MM.1S (cell line): ENCODE measurements at regions not wholly inside any gene's neighbourhood (a gene's known extent, or its start where the extent isn't known, plus 50 kb on each side); places are given as distances from the start of the nearest gene placed in this dataset.
A peak's percentile ranks its signal among the peaks of the same experiment; 100 is the strongest.
"Not testable (repeated sequence)": the region's sequence is repeated elsewhere in the genome, so short reads cannot be mapped to it uniquely, and the experiment has no call there.

Experiments
- DNase-seq: peaks from one replicate; pipeline ENCODE4 v3.0.0-alpha.2; 2015
- H2AFZ ChIP-seq: fragments of 300-600 bp; sonication (generic); 2 replicates; pipeline ENCODE4 v1.6.0; 2016; ENCODE audit warnings: antibody characterized with exemption, low read length
- H3F3A ChIP-seq: fragments of 300-600 bp; sonication (generic); 2 replicates; pipeline ENCODE4 v1.6.1; 2016; ENCODE audit warnings: mild to moderate bottlenecking, antibody characterized with exemption, low read length, moderate library complexity, mixed read lengths; ENCODE audit not compliant: insufficient read depth
- H3K27ac ChIP-seq: fragments of 300-600 bp; sonication (generic); 2 replicates; pipeline ENCODE4 v1.5.1; 2016; ENCODE audit warnings: mild to moderate bottlenecking, low read length
- H3K27me3 ChIP-seq: fragments of 300-600 bp; sonication (generic); replicated peaks from 2 replicates; pipeline ENCODE4 v1.6.0; 2016; ENCODE audit warnings: low read length; ENCODE audit not compliant: insufficient read depth
- H3K36me3 ChIP-seq: fragments of 300-600 bp; sonication (generic); replicated peaks from 2 replicates; pipeline ENCODE4 v1.6.1; 2016; ENCODE audit warnings: mild to moderate bottlenecking, low read length, mixed read lengths; ENCODE audit not compliant: insufficient read depth
- H3K4me1 ChIP-seq: fragments of 300-600 bp; sonication (generic); 2 replicates; pipeline ENCODE4 v1.6.1; 2016; ENCODE audit warnings: low read length, mixed read lengths
- H3K4me2 ChIP-seq: fragments of 300-600 bp; sonication (generic); 2 replicates; pipeline ENCODE4 v1.6.0; 2016; ENCODE audit warnings: low read depth, low read length
- H3K4me3 ChIP-seq: fragments of 300-600 bp; sonication (generic); 2 replicates; pipeline ENCODE4 v1.5.1; 2016; ENCODE audit warnings: low read length, mixed read lengths
- H3K79me2 ChIP-seq: fragments of 300-600 bp; sonication (generic); 2 replicates; pipeline ENCODE4 v1.6.1; 2016; ENCODE audit warnings: mixed run types, low read length, mixed read lengths
- H3K9ac ChIP-seq: fragments of 300-600 bp; sonication (generic); 2 replicates; pipeline ENCODE4 v1.6.1; 2016; ENCODE audit warnings: low read length, mixed read lengths
- H3K9me2 ChIP-seq: fragments of 300-600 bp; sonication (generic); replicated peaks from 2 replicates; pipeline ENCODE4 v1.6.1; 2016; ENCODE audit warnings: mild to moderate bottlenecking, low read length, mixed read lengths; ENCODE audit not compliant: insufficient read depth
- H3K9me3 ChIP-seq: fragments of 300-600 bp; sonication (generic); replicated peaks from 2 replicates; pipeline ENCODE4 v1.6.1; 2016; ENCODE audit warnings: mild to moderate bottlenecking, low read length, mixed read lengths; ENCODE audit not compliant: insufficient read depth
- H4K20me1 ChIP-seq: fragments of 300-600 bp; sonication (generic); 2 replicates; pipeline ENCODE4 v1.6.1; 2016; ENCODE audit warnings: mild to moderate bottlenecking, low read length, moderate library complexity, mixed read lengths; ENCODE audit not compliant: insufficient read depth
- EZH2 ChIP-seq: fragments of 300-600 bp; sonication (generic); optimal IDR thresholded peaks from 2 replicates; pipeline ENCODE3; 2017; ENCODE audit warnings: low read depth, mild to moderate bottlenecking, antibody characterized with exemption, low read length, mixed read lengths
- EZH2phosphoT487 ChIP-seq: fragments of 300-600 bp; sonication (generic); IDR thresholded peaks from 2 replicates; pipeline ENCODE4 v1.6.1; 2018; ENCODE audit warnings: antibody characterized with exemption, low read length
- TF ChIP-seq, protein P1 (sequence below): fragments of 300-600 bp; sonication (generic); IDR thresholded peaks from 2 replicates; pipeline ENCODE4 v1.5.1; 2016; ENCODE audit warnings: antibody characterized with exemption, low read length, mixed read lengths

DNA sequence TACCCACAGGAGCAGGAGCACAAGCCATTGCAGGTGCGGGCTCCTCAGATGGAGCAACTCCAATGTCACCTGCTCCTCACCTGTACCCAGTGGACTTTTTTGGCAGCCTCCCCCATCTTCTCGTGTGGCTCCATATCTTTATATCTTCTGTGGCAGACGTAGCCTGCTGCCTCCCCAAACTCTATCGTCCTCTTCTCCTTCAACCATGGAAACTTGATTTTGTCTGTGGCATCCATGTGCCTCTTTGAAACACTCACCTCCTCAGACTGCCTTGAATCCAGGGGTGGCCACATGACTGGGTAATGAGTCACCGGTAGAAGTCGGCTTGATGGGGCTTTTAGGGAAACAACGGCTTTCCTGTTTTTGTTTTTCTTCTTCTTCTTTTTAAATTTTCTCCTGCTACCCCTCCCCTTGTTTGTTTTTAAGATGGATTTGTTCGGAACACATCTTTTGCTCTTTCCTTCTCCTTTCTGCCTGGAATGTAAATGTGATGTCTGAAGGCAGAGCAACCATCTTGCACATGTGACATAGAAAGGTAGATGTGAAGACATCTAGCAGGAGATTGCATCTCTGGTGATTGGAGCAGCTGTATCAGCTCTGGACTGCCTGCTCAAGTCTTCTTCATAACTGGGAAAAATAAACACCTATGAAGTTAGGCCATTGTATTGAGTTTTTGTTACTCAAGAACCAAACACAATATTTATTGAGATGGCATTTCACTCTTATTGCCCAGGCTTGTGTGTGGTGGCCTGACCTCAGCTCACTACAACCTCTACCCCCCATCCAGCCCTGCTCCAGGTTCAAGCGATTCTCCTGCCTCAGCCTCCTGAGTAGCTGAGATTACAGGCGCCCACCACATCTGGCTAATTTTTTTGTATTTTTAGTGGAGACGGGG, 69.9 kb upstream of the DDR1 start:
- TF ChIP-seq EZH2phosphoT487 (no peak), EZH2 (no peak)
- TF ChIP-seq, protein P1, sequence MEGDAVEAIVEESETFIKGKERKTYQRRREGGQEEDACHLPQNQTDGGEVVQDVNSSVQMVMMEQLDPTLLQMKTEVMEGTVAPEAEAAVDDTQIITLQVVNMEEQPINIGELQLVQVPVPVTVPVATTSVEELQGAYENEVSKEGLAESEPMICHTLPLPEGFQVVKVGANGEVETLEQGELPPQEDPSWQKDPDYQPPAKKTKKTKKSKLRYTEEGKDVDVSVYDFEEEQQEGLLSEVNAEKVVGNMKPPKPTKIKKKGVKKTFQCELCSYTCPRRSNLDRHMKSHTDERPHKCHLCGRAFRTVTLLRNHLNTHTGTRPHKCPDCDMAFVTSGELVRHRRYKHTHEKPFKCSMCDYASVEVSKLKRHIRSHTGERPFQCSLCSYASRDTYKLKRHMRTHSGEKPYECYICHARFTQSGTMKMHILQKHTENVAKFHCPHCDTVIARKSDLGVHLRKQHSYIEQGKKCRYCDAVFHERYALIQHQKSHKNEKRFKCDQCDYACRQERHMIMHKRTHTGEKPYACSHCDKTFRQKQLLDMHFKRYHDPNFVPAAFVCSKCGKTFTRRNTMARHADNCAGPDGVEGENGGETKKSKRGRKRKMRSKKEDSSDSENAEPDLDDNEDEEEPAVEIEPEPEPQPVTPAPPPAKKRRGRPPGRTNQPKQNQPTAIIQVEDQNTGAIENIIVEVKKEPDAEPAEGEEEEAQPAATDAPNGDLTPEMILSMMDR: no peak
- Histone ChIP-seq H3K79me2 (no peaks in the 10 kb centered on the region), H3K4me1 (peaks cover 6% of the 10 kb centered on the region; the same call in 1 of the 2 replicates), H3K9me3 (no peaks in the 10 kb centered on the region), H3K4me2 (no peak overlapping the region), H3K27ac (no peak overlapping the region), H3K4me3 (no peak overlapping the region), H3K36me3 (no peaks in the 10 kb centered on the region), H4K20me1 (no peaks in the 10 kb centered on the region), H2AFZ (no peak overlapping the region), H3K9ac (no peak overlapping the region), H3K27me3 (peaks cover 8% of the 10 kb centered on the region), H3K9me2 (no peaks in the 10 kb centered on the region), H3F3A (no peaks in the 10 kb centered on the region)
- no peak for DNase-seq

DNA sequence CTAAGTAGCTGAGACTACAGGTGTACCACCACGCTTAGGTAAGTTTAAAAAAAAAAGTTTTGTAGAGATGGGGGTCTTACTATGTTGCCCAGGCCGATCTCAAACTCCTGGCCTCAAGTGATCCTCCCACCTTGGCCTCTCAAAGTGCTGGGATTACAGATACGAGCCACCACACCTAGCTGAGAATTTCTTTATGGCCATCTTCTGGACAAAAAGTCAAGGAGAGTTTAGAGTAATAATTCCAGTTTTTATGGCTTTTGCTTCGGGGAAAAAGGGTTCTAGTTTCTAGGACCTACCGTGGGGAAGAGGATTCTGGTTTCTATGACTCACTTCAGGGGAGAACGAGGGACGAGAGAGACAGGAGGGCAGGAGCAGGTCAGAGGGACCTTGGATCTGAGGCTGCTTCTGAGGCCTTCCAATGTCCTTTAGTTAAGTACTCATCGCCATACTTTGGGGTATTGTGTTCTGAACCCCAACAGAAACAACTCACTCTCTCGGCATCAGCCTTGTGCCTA, 69.3 kb upstream of the IER3 start:
- H3K9me2 ChIP-seq: no peaks in the 10 kb centered on the region
- no peaks in the 10 kb centered on the region for H3F3A ChIP-seq
- no peaks in the 10 kb centered on the region for H4K20me1 ChIP-seq
- no peak overlapping the region for H3K9ac ChIP-seq
- H2AFZ ChIP-seq: no peak overlapping the region
- no peak for DNase-seq
- no peak overlapping the region for H3K27ac ChIP-seq
- peaks cover 6% of the 10 kb centered on the region; the same call in 1 of the 2 replicates for H3K4me1 ChIP-seq
- H3K27me3 ChIP-seq: peaks cover 14% of the 10 kb centered on the region
- no peaks in the 10 kb centered on the region for H3K79me2 ChIP-seq
- H3K36me3 ChIP-seq: no peaks in the 10 kb centered on the region
- no peaks in the 10 kb centered on the region for H3K9me3 ChIP-seq
- TF ChIP-seq EZH2phosphoT487 (no peak), EZH2 (no peak)
- TF ChIP-seq, protein P1: no peak
- H3K4me3 ChIP-seq: no peak overlapping the region
- H3K4me2 ChIP-seq: no peak overlapping the region

DNA sequence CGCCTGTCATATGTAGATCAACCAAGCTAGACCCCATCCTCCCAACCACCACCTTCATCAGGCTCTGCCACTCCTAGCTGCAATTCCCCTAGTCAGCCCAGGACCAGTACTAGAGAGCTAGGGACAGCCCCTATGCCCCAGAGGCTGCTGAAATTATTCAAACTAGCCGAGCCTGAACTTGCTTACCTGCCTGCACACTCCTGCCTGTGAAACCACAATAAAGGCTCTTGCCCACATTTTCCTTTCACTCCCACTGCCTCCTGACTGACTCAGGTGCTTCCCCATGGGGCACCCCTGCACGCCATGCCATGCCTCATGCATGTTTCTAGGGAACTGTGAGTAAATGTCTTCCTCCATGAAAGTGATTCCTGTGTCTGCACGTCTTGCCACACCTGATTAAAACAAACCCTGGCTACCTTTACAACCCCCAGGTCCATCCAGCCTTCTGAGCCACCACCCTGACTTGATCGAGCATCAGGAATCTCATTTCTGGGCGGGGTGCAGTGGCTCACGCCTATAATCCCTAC, 66.5 kb upstream of the IER3 start:
- Histone ChIP-seq H3K9me2 (no peaks in the 10 kb centered on the region), H3K27me3 (peaks cover 24% of the 10 kb centered on the region), H3K4me1 (peaks cover 6% of the 10 kb centered on the region; the same call in 1 of the 2 replicates), H3K9me3 (no peaks in the 10 kb centered on the region), H3K4me3 (no peak overlapping the region), H3K4me2 (peak overlapping the region; percentile 2; the same call in 1 of the 2 replicates), H4K20me1 (no peaks in the 10 kb centered on the region), H3K27ac (no peak overlapping the region), H2AFZ (no peak overlapping the region), H3K9ac (no peak overlapping the region), H3F3A (no peaks in the 10 kb centered on the region), H3K36me3 (no peaks in the 10 kb centered on the region), H3K79me2 (no peaks in the 10 kb centered on the region)
- TF ChIP-seq EZH2: no peak
- no peak for TF ChIP-seq EZH2phosphoT487
- TF ChIP-seq, protein P1: no peak
- peak; percentile 66 for DNase-seq

DNA sequence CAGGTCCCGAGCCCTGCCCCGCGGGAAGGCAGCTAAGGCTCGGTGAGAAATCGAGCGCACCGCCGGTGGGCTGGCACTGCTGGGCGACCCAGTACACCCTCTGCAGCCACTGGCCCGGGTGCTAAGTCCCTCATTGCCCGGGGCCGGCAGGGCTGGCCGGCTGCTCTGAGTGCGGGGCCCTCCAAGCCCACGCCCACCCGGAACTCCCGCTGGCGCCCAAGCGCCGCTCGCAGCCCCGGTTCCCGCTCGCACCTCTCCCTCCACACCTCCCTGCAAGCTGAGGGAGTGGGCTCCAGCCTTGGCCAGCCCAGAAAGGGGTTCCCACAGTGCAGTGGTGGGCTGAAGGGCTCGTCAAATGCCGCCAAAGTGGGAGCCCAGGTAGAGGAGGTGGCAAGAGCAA, 63.2 kb upstream of the IER3 start:
- not testable (repeated sequence) for H3K79me2 ChIP-seq

More for the DNA sequence above, 63.2 kb upstream of the IER3 start:
- not testable (repeated sequence) for H3K36me3 ChIP-seq, H3K27ac ChIP-seq, H3F3A ChIP-seq, H3K9ac ChIP-seq, H3K9me2 ChIP-seq, H2AFZ ChIP-seq, H4K20me1 ChIP-seq, H3K9me3 ChIP-seq, H3K4me2 ChIP-seq, DNase-seq, H3K4me3 ChIP-seq, H3K4me1 ChIP-seq
- H3K27me3 ChIP-seq: peaks cover 39% of the 10 kb centered on the region
